WTC11 (cell line): ENCODE measurements at regions not wholly inside any gene's neighbourhood (a gene's known extent, or its start where the extent isn't known, plus 50 kb on each side); places are given as distances from the start of the nearest gene placed in this dataset.
"Not testable (repeated sequence)": the region's sequence is repeated elsewhere in the genome, so short reads cannot be mapped to it uniquely, and the experiment has no call there.

Experiments used
- ATAC-seq: fragments of 200-7000 bp; cut with Tn5 transposase; 2 replicates; pipeline ENCODE4 v1.10.0; 2021; ENCODE audit warnings: mild to moderate bottlenecking, moderate library complexity
- CTCF ChIA-PET: fragments of 300-600 bp; sonication (Branson Sonifier 250); formaldehyde crosslinking; loops from one replicate; lab custom pipeline; 2021; ENCODE audit warnings: antibody characterized with exemption; lab: Charles Lee
- POLR2A ChIA-PET: fragments of 350-600 bp; sonication (Branson Sonifier 250); formaldehyde crosslinking; loops from one replicate; lab custom pipeline; 2021; ENCODE audit warnings: antibody characterized with exemption; lab: Charles Lee
- DNase-seq: peaks from one replicate; pipeline ENCODE4 v3.0.0; 2021; ENCODE audit warnings: low spot score
- H3K27ac Mint-ChIP-seq: 2 replicates; pipeline ENCODE4 v1.8.0; 2021; ENCODE audit warnings: mixed read lengths
- H3K27me3 Mint-ChIP-seq: 2 replicates; pipeline ENCODE4 v1.8.0; 2021; ENCODE audit warnings: low read depth, mild to moderate bottlenecking, moderate library complexity, mixed read lengths
- H3K36me3 Mint-ChIP-seq: 2 replicates; pipeline ENCODE4 v1.8.0; 2021; ENCODE audit warnings: mixed read lengths
- H3K4me1 Mint-ChIP-seq: 2 replicates; pipeline ENCODE4 v1.8.0; 2022; ENCODE audit warnings: mixed read lengths
- H3K4me3 Mint-ChIP-seq: 2 replicates; pipeline ENCODE4 v1.8.0; 2021; ENCODE audit warnings: mild to moderate bottlenecking, moderate library complexity, mixed read lengths
- H3K9me3 Mint-ChIP-seq: 2 replicates; pipeline ENCODE4 v1.8.0; 2021; ENCODE audit warnings: mixed read lengths
- ATF1 ChIP-seq: sonication (generic); formaldehyde crosslinking; IDR thresholded peaks from 2 replicates; pipeline ENCODE4 v1.8.1; 2023; ENCODE audit warnings: mild to moderate bottlenecking, moderate library complexity, missing genetic modification reagents
- CBFB ChIP-seq: sonication (generic); formaldehyde crosslinking; IDR thresholded peaks from 2 replicates; pipeline ENCODE4 v1.8.1; 2022; ENCODE audit warnings: mild to moderate bottlenecking, low read depth, missing genetic modification reagents
- CDX4 ChIP-seq: fragments of 250-450 bp; sonication (Bioruptor Pico); IDR thresholded peaks from 2 replicates; pipeline ENCODE4 v1.9.0; 2021; ENCODE audit warnings: moderate library complexity, mild to moderate bottlenecking, inconsistent platforms, borderline replicate concordance
- CREB1 ChIP-seq: sonication (generic); formaldehyde crosslinking; IDR thresholded peaks from 2 replicates; pipeline ENCODE4 v1.8.0; 2023; ENCODE audit warnings: mild to moderate bottlenecking, missing genetic modification reagents
- FOXK1 ChIP-seq: sonication (generic); formaldehyde crosslinking; IDR thresholded peaks from 2 replicates; pipeline ENCODE4 v1.8.0; 2022; ENCODE audit warnings: mild to moderate bottlenecking, moderate library complexity, missing genetic modification reagents
- FOXP4 ChIP-seq: sonication (generic); formaldehyde crosslinking; IDR thresholded peaks from 2 replicates; pipeline ENCODE4 v1.8.0; 2022; ENCODE audit warnings: mild to moderate bottlenecking, missing genetic modification reagents
- GTF2I ChIP-seq: fragments of 250-450 bp; sonication (Bioruptor Pico); conservative IDR thresholded peaks from 2 replicates; pipeline ENCODE4 v1.4.0; 2021; ENCODE audit warnings: mild to moderate bottlenecking
- HMGA2 ChIP-seq: fragments of 250-450 bp; sonication (Bioruptor Pico); IDR thresholded peaks from 2 replicates; pipeline ENCODE4 v1.4.0; 2021; ENCODE audit warnings: mild to moderate bottlenecking, moderate library complexity
- JUN ChIP-seq: sonication (generic); formaldehyde crosslinking; IDR thresholded peaks from 2 replicates; pipeline ENCODE4 v1.8.0; 2023; ENCODE audit warnings: mild to moderate bottlenecking, missing genetic modification reagents
- KAT7 ChIP-seq: sonication (generic); formaldehyde crosslinking; IDR thresholded peaks from 2 replicates; pipeline ENCODE4 v1.8.1; 2023; ENCODE audit warnings: missing genetic modification reagents, mild to moderate bottlenecking, borderline replicate concordance
- MXD4 ChIP-seq: fragments of 250-450 bp; sonication (Bioruptor Pico); IDR thresholded peaks from 2 replicates; pipeline ENCODE4 v1.8.0; 2021; ENCODE audit warnings: mild to moderate bottlenecking, moderate library complexity, borderline replicate concordance
- NFATC4 ChIP-seq: fragments of 250-450 bp; sonication (Bioruptor Pico); IDR thresholded peaks from 2 replicates; pipeline ENCODE4 v1.9.0; 2021; ENCODE audit warnings: mild to moderate bottlenecking
- TEAD4 ChIP-seq: sonication (generic); formaldehyde crosslinking; IDR thresholded peaks from 2 replicates; pipeline ENCODE4 v1.8.0; 2022; ENCODE audit warnings: mild to moderate bottlenecking, missing genetic modification reagents
- TP53 ChIP-seq: sonication (generic); formaldehyde crosslinking; IDR thresholded peaks from 2 replicates; pipeline ENCODE4 v1.8.1; 2023; ENCODE audit warnings: mild to moderate bottlenecking, missing genetic modification reagents
- ZBTB21 ChIP-seq: sonication (generic); formaldehyde crosslinking; IDR thresholded peaks from 2 replicates; pipeline ENCODE4 v1.8.1; 2023; ENCODE audit warnings: mild to moderate bottlenecking, missing genetic modification reagents, borderline replicate concordance
- ZNF532 ChIP-seq: fragments of 250-450 bp; sonication (Bioruptor Pico); IDR thresholded peaks from 2 replicates; pipeline ENCODE4 v1.9.0; 2021; ENCODE audit warnings: mild to moderate bottlenecking, borderline replicate concordance
- ZSCAN18 ChIP-seq: fragments of 250-450 bp; sonication (Bioruptor Pico); IDR thresholded peaks from 2 replicates; pipeline ENCODE4 v2.1.2; 2022; ENCODE audit warnings: mild to moderate bottlenecking, moderate library complexity

- ChIA-PET POLR2A (no interaction called here), CTCF (no interaction called here)
- DNase-seq: no peak
- Mint-ChIP-seq H3K27me3 (no peaks in the 10 kb centered on the region), H3K27ac (no peak overlapping the region), H3K36me3 (no peaks in the 10 kb centered on the region)
- TF ChIP-seq TP53 (CRISPR knock-in tag) (no peak), CBFB (no peak), FOXK1 (CRISPR knock-in tag) (no peak), NFATC4 (CRISPR knock-in tag) (no peak), KAT7 (no peak), JUN (no peak), ZSCAN18 (no peak), ATF1 (CRISPR knock-in tag) (no peak), ZBTB21 (CRISPR knock-in tag) (no peak), FOXP4 (CRISPR knock-in tag) (no peak), GTF2I (no peak), CREB1 (CRISPR knock-in tag) (no peak), CDX4 (CRISPR knock-in tag) (no peak), ZNF532 (CRISPR knock-in tag) (no peak), TEAD4 (no peak), MXD4 (no peak)
- TF ChIP-seq, all 79 proteins: peak for 0
- Mint-ChIP-seq H3K9me3 (no peaks in the 10 kb centered on the region), H3K4me1 (peaks cover 5% of the 10 kb centered on the region), H3K4me3 (no peak overlapping the region)
- no peak for ATAC-seq
These were observed 826.1 kb downstream of the PRELID2 start for GRCh38 chr5:145008876-145009530.

GRCh38 chr5:144994356-144994755 is 823.7 kb downstream of the KCTD16 start:
- not testable (repeated sequence) for H3K27me3 Mint-ChIP-seq, ATAC-seq, H3K4me1 Mint-ChIP-seq
- TF ChIP-seq HMGA2: peak; percentile 90
- TF ChIP-seq, all 79 proteins: peak for 1; not testable (repeated sequence) for 78
- H3K4me3 Mint-ChIP-seq, H3K27ac Mint-ChIP-seq, H3K36me3 Mint-ChIP-seq, POLR2A ChIA-PET, CTCF ChIA-PET, DNase-seq: not testable (repeated sequence)
- H3K9me3 Mint-ChIP-seq: peaks cover 12% of the 10 kb centered on the region
